HG03159 (cell line): ENCODE measurements at regions not wholly inside any gene's neighbourhood (a gene's known extent, or its start where the extent isn't known, plus 50 kb on each side); places are given as distances from the start of the nearest gene placed in this dataset.

Source experiments
- ATAC-seq: cut with Tn5 transposase; IDR thresholded peaks from one replicate; pipeline ENCODE4 v1.9.1; 2021; ENCODE audit warnings: mild to moderate bottlenecking, moderate library complexity; ENCODE audit not compliant: unreplicated experiment

DNA sequence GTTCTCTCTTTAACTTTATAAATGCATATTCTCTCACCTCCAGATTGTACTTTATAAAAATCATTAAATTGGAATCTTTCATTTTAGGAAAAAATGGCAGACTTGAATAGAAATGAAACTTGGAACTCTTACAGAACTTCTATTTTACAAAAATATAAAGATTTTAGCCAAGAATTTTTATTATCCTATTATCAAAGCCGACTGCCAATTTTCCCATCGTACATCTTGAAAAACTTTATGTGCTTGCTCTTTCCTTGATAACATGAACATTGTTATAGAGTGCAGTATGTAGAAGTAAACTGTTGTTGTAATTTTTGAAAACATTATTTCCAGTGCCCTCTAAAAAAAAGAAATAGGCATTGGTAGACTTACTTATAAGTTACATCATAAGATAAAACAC is 475.7 kb upstream of the REG3G start:
- no peak for ATAC-seq

DNA sequence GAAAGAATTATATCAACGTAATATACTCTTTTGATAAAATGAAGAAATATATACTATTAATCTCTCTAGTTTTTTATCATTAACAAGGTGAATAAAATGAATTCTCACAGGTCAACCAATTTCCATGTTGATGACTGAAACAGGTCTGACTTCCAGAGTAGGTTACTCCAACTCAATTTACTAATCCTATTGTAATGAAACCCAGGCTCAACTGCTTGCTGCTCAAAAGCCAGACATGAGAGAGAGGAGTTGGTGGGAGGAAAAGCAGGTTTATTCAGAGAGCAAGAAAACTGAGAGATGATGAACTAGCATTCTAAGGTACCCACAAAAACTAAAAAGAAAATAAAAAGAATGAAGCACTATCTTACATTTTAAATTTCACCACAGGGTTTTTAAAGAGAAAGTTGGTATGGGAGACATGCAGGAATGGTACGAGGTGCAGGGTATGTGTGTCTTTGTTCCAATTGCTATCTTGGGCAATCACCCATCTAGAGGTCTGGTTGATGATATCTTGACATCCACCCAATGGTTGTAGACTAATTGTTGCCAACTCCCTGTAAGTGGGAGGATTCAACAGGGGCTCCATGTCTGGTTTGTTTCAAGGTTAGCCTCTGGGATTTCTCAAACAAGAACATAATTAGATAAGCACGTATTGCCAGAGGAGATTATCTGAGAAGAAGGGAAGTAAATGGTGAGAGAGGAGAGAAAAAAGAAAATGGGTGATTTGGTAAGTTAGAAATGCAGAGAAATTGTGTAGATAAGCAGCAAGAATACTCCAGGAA is 471.4 kb upstream of the REG3G start:
- ATAC-seq, result no peak

DNA sequence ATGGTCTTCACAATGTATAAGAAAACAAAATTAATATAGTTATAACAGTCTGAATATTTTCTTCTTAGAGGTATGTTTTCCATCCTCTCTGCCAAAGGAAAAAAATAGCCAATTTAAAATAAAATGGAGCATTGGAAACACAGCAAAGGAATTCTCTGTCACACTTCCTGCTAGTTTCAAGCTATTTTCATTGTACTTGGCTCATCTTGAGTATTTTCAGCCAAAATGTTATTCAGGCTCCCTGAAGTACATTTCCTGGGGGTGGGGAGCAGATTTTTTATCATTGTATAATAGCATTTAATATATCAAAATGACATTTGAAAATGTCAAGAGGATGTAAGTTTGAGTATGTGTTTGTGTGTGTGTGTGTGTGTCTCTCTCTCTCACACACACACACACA is 463.6 kb upstream of the REG3G start:
- no peak for ATAC-seq

DNA sequence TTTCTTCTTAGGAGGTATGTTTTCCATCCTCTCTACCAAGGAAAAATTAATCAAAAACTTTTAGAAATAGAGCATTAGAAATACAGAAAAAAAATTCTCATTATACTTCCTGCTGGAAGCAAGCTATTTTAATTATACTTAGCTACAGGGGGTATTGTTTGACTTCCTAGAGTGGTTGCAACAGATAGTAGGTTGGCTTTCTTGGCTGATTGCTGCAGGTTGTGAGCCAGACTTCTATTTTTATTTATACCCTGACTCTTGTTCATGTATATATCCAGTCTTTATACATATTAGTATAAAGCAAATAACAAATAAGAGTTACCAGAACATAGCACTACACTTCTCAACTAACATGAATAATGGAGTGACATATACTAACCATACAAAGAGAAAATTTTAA is 460.8 kb upstream of the REG3G start:
- no peak for ATAC-seq

DNA sequence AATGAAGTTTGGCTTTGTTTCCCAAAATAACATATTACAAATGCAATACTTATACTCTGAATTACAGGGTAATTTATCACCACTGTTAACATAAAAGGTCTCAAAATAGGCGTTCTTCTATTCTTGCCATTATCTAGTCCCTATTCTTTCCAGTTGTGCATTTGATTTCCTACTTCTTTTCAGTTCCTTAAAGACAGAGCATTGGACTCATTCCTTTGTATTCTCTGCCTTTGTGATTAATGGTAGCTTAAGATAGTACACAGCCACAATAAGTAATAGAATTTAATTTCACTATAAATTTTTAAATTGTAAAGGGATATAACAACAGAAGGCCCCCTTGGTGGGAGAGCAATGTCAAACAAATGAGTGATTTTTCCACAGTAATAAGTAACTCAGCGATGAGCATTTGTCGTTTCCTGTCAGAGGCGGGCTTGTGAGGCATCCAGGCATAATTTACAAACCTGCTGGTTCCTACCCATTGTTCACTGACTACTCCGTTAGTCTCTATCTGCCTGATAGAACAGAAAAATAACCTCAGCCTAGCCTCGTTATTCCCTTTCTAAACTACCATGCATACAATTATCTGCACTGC is 456.6 kb upstream of the REG3G start:
- ATAC-seq, result no peak

DNA sequence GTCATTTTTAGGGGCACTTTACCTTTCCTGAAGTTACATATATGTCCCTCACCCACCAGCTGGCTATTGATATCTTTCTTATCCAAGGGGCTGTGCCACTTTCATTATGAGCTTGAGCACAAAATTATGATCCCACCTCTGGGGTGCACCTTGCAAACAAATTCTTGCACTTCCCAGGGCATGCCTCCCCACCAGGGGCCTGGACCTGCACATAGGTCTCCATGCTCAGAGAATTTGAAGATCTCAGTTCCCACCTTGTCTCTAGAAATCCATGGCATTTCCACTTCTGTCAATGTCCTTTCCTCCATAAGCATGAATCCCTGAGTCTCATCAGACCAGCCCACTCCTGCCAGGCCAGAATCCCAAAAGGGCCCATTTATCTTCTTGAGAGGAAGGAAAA is 449.1 kb upstream of the REG3G start:
- no peak for ATAC-seq

DNA sequence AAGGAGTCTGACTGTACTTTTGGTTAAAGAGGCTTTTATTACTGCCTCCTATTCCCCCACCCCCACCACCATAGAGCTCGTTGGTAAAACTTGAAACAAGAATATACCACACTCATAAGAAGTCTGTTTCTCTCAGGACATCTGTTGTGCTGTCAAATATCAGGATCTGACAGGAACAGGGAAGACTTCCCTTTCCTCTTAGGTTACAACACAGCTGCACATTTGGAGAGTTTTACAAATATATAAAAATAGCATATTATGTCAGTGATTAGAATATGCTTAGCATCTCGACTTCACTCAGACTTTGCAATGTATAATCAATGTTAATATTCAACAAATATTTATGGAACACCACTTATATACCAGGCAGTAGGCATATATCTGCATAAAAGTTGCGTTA is 439.6 kb upstream of the REG3G start:
- ATAC-seq, result no peak

DNA sequence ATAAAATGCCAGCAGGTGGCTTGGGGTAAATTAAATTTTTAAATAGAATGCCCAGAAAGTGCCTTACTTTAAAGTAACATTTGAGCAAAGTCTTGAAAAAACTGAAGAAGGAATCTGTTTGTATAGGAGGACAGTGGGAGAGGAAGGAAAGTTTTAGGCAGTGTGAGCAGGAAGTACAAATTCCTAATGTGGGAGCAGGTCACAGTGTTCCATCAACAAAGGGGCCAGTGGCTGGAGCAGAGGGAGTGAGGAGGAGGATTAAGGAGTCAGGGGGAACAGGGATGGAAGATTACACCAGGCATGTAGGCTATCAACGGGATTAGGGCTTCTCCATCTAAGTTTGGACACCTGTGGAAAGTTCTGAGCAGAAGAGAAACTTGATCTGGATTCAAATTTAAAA is 439.2 kb upstream of the REG3G start:
- ATAC-seq, result no peak

DNA sequence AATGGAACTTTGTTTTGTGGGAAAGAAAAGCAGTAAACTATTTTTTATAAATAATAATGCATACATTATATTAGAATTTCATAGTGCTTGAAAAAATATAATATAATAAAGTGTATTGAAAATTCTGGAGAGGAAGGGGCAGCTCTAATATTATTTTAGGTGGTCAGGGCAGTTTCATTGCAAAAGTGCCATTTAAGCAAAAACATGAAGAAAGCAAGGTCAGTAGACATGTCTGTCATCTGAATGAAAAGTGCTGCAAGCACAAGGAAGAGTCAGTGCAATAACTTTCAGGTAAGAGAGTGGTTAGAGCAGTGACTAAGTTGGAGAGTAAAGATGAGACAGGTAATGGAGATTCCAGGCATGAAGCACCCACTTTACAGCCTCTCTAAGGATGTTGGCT is 435.6 kb upstream of the REG3G start:
- ATAC-seq, result no peak

DNA sequence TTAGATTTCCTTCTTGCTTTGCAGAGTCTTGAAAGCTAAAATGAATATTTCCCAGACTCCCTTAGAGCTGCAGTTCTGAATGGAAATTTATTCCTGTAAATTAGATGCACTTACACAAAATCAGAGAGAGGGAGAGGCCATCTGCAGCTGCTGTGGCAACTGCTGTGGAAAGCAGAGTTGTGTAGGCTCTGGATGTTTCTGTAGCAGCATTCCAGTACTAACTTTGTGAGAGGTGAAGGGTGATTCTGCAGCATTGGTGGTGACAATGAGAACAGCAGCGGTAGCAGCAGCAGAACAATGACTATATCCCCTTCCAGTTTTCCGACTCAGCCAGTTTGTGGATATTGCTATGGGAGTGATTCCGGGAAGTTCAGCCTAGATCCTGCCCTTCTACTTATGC is 433.0 kb upstream of the REG3G start:
- ATAC-seq, result no peak

DNA sequence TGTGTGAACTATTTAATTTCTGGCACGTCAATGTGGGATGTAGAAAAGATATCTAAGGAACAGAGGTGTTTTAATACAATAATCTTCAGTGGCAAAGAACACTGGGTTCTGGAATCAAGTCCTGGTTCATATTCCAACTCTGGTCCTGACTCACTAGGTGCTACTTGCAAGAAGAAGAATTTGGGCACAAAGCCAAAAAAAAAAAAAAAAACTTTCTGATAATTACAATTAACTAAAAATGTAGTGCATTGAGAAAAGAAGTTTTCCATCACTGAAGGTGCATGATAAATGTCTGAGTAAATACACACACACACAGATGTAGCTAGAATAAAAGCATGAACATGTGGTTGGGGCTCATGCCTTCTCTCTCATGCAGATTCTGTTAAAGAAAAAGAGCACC is 424.4 kb upstream of the REG3G start:
- ATAC-seq, result no peak

DNA sequence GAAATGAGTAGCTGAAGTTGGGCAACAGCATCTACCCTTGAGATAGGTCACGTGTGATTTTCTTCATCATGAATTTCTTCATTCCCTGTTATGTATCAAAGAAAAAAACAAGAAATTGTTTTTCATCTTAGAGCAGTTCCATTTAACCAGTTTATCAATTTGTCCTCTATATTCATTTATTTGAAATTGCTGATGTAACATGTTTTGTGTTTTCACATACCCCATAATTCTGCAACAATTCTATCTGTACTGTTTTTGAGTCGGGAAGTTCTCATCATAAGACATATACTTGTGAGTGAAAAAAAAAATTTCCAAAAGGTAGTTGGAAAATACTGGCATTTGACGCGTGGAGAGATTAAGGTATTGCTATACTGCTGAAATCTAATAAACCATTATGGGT is 422.6 kb upstream of the REG3G start:
- no peak for ATAC-seq

DNA sequence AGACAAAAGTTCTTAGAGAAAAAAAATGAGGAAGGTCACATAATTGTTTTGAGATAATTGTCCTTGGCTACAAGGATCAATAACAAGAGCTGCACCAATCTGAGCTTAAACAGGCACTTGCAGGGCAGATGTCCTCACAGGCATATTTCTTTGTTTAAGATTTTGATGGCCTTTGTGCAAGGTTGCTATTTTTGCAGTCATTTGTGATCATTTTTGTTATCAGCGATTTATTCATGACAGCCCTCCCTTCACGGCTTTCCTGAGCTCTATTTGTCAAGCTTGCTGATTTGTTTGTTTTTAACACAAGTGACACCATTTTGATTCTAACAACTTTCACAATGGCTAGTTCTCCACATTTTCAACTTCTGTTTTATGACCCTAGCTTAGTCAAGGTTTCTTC is 418.6 kb upstream of the REG3G start:
- ATAC-seq, result no peak

DNA sequence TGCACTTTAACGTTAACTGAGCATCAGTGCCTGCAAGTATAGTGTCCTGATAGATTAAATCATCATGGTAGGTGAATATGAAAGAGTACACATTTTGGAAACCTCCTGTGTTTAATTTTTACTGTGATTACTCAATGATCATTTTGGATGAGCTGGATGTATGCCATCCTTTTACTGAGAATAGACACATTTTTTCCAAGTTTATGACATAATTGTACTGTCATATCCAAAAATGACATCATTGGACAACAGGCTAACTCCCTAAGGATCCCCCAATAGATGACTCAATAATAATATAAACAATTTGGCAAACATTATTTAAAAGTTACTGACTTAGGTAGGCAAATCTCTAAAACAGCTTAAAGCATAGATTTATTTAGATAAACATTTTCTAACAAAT is 410.8 kb upstream of the REG3G start:
- no peak for ATAC-seq

DNA sequence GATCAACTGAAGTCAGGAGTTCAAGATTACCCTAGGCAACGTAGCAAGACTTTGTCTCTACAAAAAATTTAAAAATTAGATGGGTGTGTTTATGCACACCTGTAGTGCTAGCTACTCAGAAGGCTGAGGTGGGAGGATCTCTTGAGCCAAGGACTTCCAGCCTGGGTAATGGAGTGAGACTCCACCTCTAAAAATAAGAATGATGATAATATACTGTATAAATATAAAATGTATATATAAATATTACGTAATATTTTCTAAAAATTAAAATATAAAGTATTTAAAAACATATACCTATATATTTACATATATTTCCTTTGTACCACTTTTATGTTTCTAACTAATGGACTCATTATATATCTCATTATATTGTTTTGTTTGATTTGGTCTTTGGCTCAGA is 409.5 kb upstream of the REG3G start:
- no peak for ATAC-seq

DNA sequence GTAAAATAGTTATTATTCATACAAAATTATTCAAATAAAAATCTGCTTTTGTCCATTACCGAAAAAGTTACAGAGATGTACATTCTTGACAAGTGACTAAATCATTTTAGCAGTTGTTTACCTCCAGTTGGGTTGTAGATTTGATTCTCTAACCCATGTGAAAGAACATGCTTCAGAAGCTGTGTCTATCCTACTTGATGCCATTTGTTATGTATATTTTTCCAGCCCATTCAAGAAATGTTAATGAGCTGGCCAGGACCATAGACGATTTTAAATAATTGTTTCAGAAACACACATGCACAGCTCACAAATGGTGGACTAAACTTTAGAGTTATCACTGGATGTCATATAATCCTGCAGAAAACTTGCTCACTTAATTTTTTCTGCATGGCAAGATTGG is 391.1 kb upstream of the REG3G start:
- ATAC-seq, result no peak

DNA sequence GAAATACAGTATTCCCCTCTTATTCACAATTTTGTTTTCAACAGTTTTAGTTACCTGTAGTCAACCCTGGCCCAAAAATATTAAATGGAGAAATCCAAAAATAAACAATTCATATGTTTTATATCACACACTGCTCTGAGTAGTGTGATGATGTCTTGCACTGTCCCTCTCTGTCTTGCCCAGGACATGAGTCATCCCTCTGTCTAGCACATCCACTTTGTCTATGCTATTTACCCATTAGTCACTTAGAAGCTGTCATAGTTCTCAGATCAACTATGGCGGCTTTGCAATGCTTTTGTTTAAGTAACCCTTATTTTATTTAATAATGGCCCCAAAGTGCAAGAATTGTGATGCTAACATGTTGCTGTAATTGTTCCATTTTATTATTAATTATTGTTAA is 380.6 kb upstream of the REG3G start:
- ATAC-seq, result no peak

DNA sequence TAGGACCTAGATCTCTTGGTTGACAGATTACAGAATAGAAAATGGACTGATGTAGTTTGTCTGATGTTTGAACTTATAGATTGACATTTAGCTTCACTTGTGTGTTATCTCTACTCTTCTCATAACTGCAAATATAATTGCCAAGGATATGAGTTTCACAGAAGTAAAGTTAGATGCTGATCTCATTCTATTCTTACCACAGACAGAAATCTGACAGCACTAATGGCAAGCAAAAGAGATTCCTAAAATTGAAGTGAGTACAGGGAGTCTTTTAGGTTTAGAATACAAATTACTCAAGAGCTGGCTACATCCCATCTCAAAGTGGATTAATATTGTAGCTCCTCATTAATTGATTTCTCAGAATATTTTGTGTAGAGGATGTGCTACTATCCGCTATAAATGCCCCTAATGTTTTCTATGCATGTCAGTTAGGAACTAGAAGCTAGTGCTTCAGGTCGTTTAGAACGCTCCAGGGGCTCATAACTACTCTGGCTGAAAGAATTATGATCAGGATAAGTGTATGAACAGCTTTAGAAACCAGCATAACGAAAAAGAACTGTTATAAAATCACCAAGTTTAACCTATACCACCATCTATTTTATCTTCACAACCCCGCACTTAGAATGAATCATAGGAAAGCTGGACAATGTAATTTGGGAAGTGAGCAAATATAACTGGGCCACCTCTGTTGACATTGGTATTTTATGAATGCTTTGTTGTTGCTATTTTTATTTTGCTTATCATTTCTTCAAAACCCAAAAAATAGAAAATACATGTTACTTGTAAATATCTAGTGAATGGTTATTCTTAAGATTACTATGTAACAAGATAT is 378.8 kb upstream of the REG3G start:
- no peak for ATAC-seq

DNA sequence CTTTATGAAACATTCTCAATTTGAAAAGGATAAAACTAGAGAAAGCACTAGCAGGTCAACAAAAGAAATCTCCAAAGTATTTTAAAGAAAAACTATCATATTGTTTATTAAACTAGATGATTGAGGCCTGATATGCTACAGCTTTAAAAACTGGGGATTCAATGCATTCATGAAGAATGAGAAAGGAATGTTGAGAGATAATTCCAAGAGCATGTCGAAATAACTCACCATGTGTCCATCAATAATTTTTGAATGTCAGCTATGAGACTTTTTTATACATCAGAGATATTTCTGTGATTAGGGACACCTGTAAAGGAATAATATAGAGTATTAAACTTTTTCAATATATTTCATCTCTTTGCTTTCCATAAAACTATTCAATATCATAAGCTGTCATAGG is 376.9 kb upstream of the REG3G start:
- ATAC-seq, result no peak

DNA sequence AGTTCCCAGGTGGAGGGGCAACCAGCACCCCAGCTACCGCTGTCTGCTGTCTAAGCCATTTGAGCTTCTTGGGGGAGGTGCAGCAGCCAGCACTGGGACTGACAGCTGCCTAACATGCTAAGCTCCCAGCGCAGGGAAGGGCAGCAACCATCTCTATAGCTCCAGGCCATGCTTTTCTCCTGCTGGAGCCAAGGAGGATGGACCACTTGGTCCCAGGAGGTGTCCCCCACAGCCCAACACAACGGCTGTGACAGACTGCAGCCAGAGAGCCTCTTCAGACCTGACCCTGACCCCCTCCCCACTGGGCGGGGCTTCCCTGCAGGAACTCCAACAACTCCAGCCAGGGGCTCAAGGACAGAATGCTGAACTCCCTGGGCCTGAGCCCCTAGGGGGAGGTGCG is 370.6 kb upstream of the REG3G start:
- ATAC-seq, result no peak

DNA sequence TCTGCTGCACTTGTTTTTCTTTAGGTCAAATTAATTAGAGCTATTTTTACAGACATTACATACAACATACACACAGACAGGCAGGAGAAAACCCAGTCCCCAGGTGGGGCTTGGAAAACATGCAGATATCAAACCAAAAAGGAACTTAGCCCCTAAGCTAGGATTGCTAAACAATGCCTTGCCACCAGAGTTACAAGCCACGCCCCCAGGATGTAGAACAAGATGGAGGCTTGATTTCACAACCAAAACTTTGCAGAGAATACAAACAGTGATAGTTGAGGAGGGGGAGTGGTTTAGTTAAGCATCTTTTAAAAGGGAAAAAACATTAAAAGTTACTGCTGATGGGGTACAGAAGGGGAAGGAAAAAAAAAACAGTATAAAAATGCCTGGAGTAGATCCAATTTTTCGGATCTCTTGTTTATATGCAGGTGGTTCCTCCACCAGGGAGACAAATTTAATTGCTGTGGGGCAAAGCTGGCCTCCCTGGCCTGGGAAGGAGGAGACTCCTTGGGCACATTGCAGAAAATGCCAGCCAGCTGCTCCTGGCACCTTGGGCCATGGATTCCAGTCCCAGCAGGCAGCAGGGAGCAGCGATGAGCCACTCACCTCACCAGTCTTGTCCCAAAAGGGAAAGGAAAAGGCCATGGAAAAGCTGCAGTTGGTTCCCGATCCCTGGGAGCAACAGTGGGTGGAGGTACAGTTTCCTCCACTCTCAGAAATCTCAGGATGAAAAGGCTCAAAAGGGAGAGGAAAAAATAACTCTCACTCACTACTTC is 348.4 kb upstream of the REG3G start:
- no peak for ATAC-seq
